ENCODE measurements at regions not wholly inside any gene's neighbourhood (a gene's known extent, or its start where the extent isn't known, plus 50 kb on each side); places are given as distances from the start of the nearest gene placed in this dataset.

GRCh38 chr1:79549201-79549600, 542.7 kb upstream of the ADGRL4 start:
- Histone ChIP-seq H3K9ac (ENCODE audit: low read depth, low read length) (no peak overlapping the region), H3K27me3 (ENCODE audit: control insufficient read depth, insufficient read depth, low read length) (no peaks in the 10 kb centered on the region), H3K4me1 (ENCODE audit: control insufficient read depth, insufficient read depth, low read length) (no peaks in the 10 kb centered on the region), H3K9me3 (ENCODE audit: control insufficient read depth, insufficient read depth, low read length) (no peaks in the 10 kb centered on the region), H3K36me3 (ENCODE audit: control insufficient read depth, insufficient read depth, low read length) (no peaks in the 10 kb centered on the region), H3K4me3 (ENCODE audit: low read depth, low read length) (no peak overlapping the region)

GRCh38 chr1:79547514-79547913, 541.0 kb upstream of the ADGRL4 start:
- no peaks in the 10 kb centered on the region for H3K9me3 ChIP-seq (ENCODE audit: control insufficient read depth, insufficient read depth, low read length)

GRCh38 chr1:79543394-79543793, 536.9 kb upstream of the ADGRL4 start:
- Histone ChIP-seq H3K4me3 (ENCODE audit: low read depth, low read length) (no peak overlapping the region), H3K27me3 (ENCODE audit: control insufficient read depth, insufficient read depth, low read length) (no peaks in the 10 kb centered on the region), H3K9me3 (ENCODE audit: control insufficient read depth, insufficient read depth, low read length) (no peaks in the 10 kb centered on the region), H3K36me3 (ENCODE audit: control insufficient read depth, insufficient read depth, low read length) (no peaks in the 10 kb centered on the region), H3K4me1 (ENCODE audit: control insufficient read depth, insufficient read depth, low read length) (no peaks in the 10 kb centered on the region), H3K9ac (ENCODE audit: low read depth, low read length) (no peak overlapping the region)

More at GRCh38 chr1:79547514-79547913, 541.0 kb upstream of the ADGRL4 start:
- Histone ChIP-seq H3K27me3 (ENCODE audit: control insufficient read depth, insufficient read depth, low read length) (no peaks in the 10 kb centered on the region), H3K4me3 (ENCODE audit: low read depth, low read length) (no peak overlapping the region), H3K9ac (ENCODE audit: low read depth, low read length) (no peak overlapping the region), H3K4me1 (ENCODE audit: control insufficient read depth, insufficient read depth, low read length) (no peaks in the 10 kb centered on the region), H3K36me3 (ENCODE audit: control insufficient read depth, insufficient read depth, low read length) (no peaks in the 10 kb centered on the region)

- no peaks in the 10 kb centered on the region for H3K4me1 ChIP-seq (ENCODE audit: control insufficient read depth, insufficient read depth, low read length)
- no peaks in the 10 kb centered on the region for H3K9me3 ChIP-seq (ENCODE audit: control insufficient read depth, insufficient read depth, low read length)
- H3K36me3 ChIP-seq (ENCODE audit: control insufficient read depth, insufficient read depth, low read length) = no peaks in the 10 kb centered on the region
- H3K4me3 ChIP-seq (ENCODE audit: low read depth, low read length) = no peak overlapping the region
- no peaks in the 10 kb centered on the region for H3K27me3 ChIP-seq (ENCODE audit: control insufficient read depth, insufficient read depth, low read length)
- no peak overlapping the region for H3K9ac ChIP-seq (ENCODE audit: low read depth, low read length)
Measured at GRCh38 chr1:79539001-79539400, 532.5 kb upstream of the ADGRL4 start.

- Histone ChIP-seq H3K4me1 (ENCODE audit: control insufficient read depth, insufficient read depth, low read length) (no peaks in the 10 kb centered on the region), H3K9me3 (ENCODE audit: control insufficient read depth, insufficient read depth, low read length) (no peaks in the 10 kb centered on the region), H3K36me3 (ENCODE audit: control insufficient read depth, insufficient read depth, low read length) (no peaks in the 10 kb centered on the region), H3K27me3 (ENCODE audit: control insufficient read depth, insufficient read depth, low read length) (no peaks in the 10 kb centered on the region), H3K4me3 (ENCODE audit: low read depth, low read length) (no peak overlapping the region), H3K9ac (ENCODE audit: low read depth, low read length) (no peak overlapping the region)
Measured at GRCh38 chr1:79532555-79532954, 526.0 kb upstream of the ADGRL4 start.

GRCh38 chr1:79531790-79532189, 525.3 kb upstream of the ADGRL4 start:
- H3K9ac ChIP-seq (ENCODE audit: low read depth, low read length) = no peak overlapping the region
- no peaks in the 10 kb centered on the region for H3K36me3 ChIP-seq (ENCODE audit: control insufficient read depth, insufficient read depth, low read length)
- no peaks in the 10 kb centered on the region for H3K4me1 ChIP-seq (ENCODE audit: control insufficient read depth, insufficient read depth, low read length)
- H3K9me3 ChIP-seq (ENCODE audit: control insufficient read depth, insufficient read depth, low read length) = no peaks in the 10 kb centered on the region
- no peak overlapping the region for H3K4me3 ChIP-seq (ENCODE audit: low read depth, low read length)
- H3K27me3 ChIP-seq (ENCODE audit: control insufficient read depth, insufficient read depth, low read length) = no peaks in the 10 kb centered on the region

- Histone ChIP-seq H3K4me1 (ENCODE audit: control insufficient read depth, insufficient read depth, low read length) (no peaks in the 10 kb centered on the region), H3K9me3 (ENCODE audit: control insufficient read depth, insufficient read depth, low read length) (no peaks in the 10 kb centered on the region), H3K27me3 (ENCODE audit: control insufficient read depth, insufficient read depth, low read length) (no peaks in the 10 kb centered on the region), H3K4me3 (ENCODE audit: low read depth, low read length) (no peak overlapping the region), H3K36me3 (ENCODE audit: control insufficient read depth, insufficient read depth, low read length) (no peaks in the 10 kb centered on the region), H3K9ac (ENCODE audit: low read depth, low read length) (no peak overlapping the region)
Measured at GRCh38 chr1:79530476-79530875, 523.9 kb upstream of the ADGRL4 start.

DNA sequence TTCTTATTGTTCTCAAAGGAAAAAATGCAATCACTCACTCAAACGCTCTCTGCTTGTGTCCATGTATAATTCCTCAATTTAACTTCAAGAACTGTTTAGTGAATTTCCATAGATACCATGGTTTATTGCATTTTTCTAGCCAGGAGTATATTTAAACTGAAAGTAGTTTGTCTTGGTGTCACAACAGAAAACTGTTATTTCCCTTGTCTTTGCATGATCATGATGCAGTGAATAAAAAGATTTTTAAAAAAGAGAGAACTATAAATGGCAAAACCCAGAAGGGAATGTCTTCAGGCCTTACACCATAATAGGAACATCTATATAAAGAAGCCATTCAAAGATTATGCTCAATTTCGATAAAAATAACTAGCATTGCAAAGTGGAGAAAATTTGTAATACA, 523.5 kb upstream of the ADGRL4 start:
- H3K36me3 ChIP-seq (ENCODE audit: control insufficient read depth, insufficient read depth, low read length) = no peaks in the 10 kb centered on the region
- no peak overlapping the region for H3K4me3 ChIP-seq (ENCODE audit: low read depth, low read length)
- no peaks in the 10 kb centered on the region for H3K4me1 ChIP-seq (ENCODE audit: control insufficient read depth, insufficient read depth, low read length)
- no peak overlapping the region for H3K9ac ChIP-seq (ENCODE audit: low read depth, low read length)
- no peaks in the 10 kb centered on the region for H3K27me3 ChIP-seq (ENCODE audit: control insufficient read depth, insufficient read depth, low read length)
- no peaks in the 10 kb centered on the region for H3K9me3 ChIP-seq (ENCODE audit: control insufficient read depth, insufficient read depth, low read length)

DNA sequence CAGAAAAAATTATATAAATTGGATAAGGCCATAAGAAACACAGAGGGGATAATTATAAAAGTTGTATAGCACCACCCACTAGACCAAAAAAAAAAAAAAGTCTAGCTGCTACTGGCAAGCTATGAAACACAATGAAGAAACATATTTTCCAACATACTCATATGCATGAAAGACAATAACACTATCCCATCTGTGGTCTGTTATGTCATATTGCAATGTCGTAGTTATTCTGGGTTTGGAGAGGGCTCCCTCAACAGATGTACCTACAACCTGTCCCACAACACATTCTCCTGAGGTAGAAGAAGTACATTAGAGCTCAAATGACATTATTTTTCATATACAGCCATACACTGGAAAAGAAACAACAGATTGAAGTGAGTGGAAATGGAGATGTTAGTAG, 517.6 kb upstream of the ADGRL4 start:
- H3K36me3 ChIP-seq (ENCODE audit: control insufficient read depth, insufficient read depth, low read length) = no peaks in the 10 kb centered on the region
- no peak overlapping the region for H3K9ac ChIP-seq (ENCODE audit: low read depth, low read length)
- no peaks in the 10 kb centered on the region for H3K9me3 ChIP-seq (ENCODE audit: control insufficient read depth, insufficient read depth, low read length)
- H3K4me1 ChIP-seq (ENCODE audit: control insufficient read depth, insufficient read depth, low read length) = no peaks in the 10 kb centered on the region
- no peak overlapping the region for H3K4me3 ChIP-seq (ENCODE audit: low read depth, low read length)
- H3K27me3 ChIP-seq (ENCODE audit: control insufficient read depth, insufficient read depth, low read length) = no peaks in the 10 kb centered on the region

- no peaks in the 10 kb centered on the region for H3K9me3 ChIP-seq (ENCODE audit: control insufficient read depth, insufficient read depth, low read length)
- H3K9ac ChIP-seq (ENCODE audit: low read depth, low read length) = no peak overlapping the region
- no peaks in the 10 kb centered on the region for H3K27me3 ChIP-seq (ENCODE audit: control insufficient read depth, insufficient read depth, low read length)
- no peaks in the 10 kb centered on the region for H3K36me3 ChIP-seq (ENCODE audit: control insufficient read depth, insufficient read depth, low read length)
- no peak overlapping the region for H3K4me3 ChIP-seq (ENCODE audit: low read depth, low read length)
- H3K4me1 ChIP-seq (ENCODE audit: control insufficient read depth, insufficient read depth, low read length) = no peaks in the 10 kb centered on the region
Measured at GRCh38 chr1:79519084-79519760, 512.7 kb upstream of the ADGRL4 start.

- Histone ChIP-seq H3K9me3 (ENCODE audit: control insufficient read depth, insufficient read depth, low read length) (no peaks in the 10 kb centered on the region), H3K4me3 (ENCODE audit: low read depth, low read length) (no peak overlapping the region)
Measured at GRCh38 chr1:79517470-79518224, 511.1 kb upstream of the ADGRL4 start.

DNA sequence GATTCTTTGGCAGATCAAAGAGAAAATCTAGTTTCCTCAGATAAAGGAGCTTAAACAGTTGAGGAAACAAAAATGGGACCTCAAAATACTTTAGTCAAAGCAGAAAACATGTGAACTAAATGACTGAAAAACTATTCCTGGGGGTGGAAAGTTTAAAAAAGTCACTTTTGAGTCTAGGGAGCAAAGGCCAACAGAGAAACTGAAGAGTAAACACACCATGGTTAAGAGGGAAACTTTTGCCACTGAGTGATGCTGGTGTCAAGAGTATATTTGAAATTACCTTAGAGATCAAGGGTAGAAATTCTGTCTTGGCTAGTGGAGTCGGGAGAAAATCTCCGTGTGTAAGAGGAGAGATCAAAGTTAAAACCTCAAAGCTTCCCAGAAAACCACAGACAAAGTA, 501.2 kb upstream of the ADGRL4 start:
- Histone ChIP-seq H3K27me3 (ENCODE audit: control insufficient read depth, insufficient read depth, low read length) (no peaks in the 10 kb centered on the region), H3K9ac (ENCODE audit: low read depth, low read length) (no peak overlapping the region), H3K36me3 (ENCODE audit: control insufficient read depth, insufficient read depth, low read length) (no peaks in the 10 kb centered on the region), H3K9me3 (ENCODE audit: control insufficient read depth, insufficient read depth, low read length) (no peaks in the 10 kb centered on the region), H3K4me3 (ENCODE audit: low read depth, low read length) (no peak overlapping the region), H3K4me1 (ENCODE audit: control insufficient read depth, insufficient read depth, low read length) (no peaks in the 10 kb centered on the region)

More at GRCh38 chr1:79517470-79518224, 511.1 kb upstream of the ADGRL4 start:
- H3K4me1 ChIP-seq (ENCODE audit: control insufficient read depth, insufficient read depth, low read length) = no peaks in the 10 kb centered on the region
- H3K9ac ChIP-seq (ENCODE audit: low read depth, low read length) = no peak overlapping the region
- H3K27me3 ChIP-seq (ENCODE audit: control insufficient read depth, insufficient read depth, low read length) = no peaks in the 10 kb centered on the region
- H3K36me3 ChIP-seq (ENCODE audit: control insufficient read depth, insufficient read depth, low read length) = no peaks in the 10 kb centered on the region

Data from iPS-15b (cell line).